ENCODE measurements at regions not wholly inside any gene's neighbourhood (a gene's known extent, or its start where the extent isn't known, plus 50 kb on each side); places are given as distances from the start of the nearest gene placed in this dataset.

- TF ChIP-seq CTCF (IDR thresholded peaks at IDR 0.05; ENCODE audit: low read depth, low read length, missing control alignments): no peak
- no peak overlapping the region for H3K4me3 ChIP-seq (replicated peaks; ENCODE audit: low read depth, low read length)
- DNase-seq (ENCODE audit: extremely low read depth, low read depth): no peak
Observed at GRCh38 chr2:129189617-129190319, 789.7 kb upstream of the RAB6C start.

- TF ChIP-seq CTCF (IDR thresholded peaks at IDR 0.05; ENCODE audit: low read depth, low read length, missing control alignments): no peak
- no peak overlapping the region for H3K4me3 ChIP-seq (replicated peaks; ENCODE audit: low read depth, low read length)
- DNase-seq (ENCODE audit: extremely low read depth, low read depth): no peak
Observed at GRCh38 chr2:129190494-129190893, 789.0 kb upstream of the RAB6C start.

- TF ChIP-seq CTCF (IDR thresholded peaks at IDR 0.05; ENCODE audit: low read depth, low read length, missing control alignments): no peak
- no peak for DNase-seq (ENCODE audit: extremely low read depth, low read depth)
- H3K4me3 ChIP-seq (replicated peaks; ENCODE audit: low read depth, low read length): no peak overlapping the region
Observed at GRCh38 chr2:129191530-129191929, 787.9 kb upstream of the RAB6C start.

- no peak for TF ChIP-seq CTCF (IDR thresholded peaks at IDR 0.05; ENCODE audit: low read depth, low read length, missing control alignments)
- H3K4me3 ChIP-seq (replicated peaks; ENCODE audit: low read depth, low read length): no peak overlapping the region
- DNase-seq (ENCODE audit: extremely low read depth, low read depth): no peak
Observed at GRCh38 chr2:129192117-129192516, 787.3 kb upstream of the RAB6C start.

- no peak overlapping the region for H3K4me3 ChIP-seq (replicated peaks; ENCODE audit: low read depth, low read length)
- no peak for TF ChIP-seq CTCF (IDR thresholded peaks at IDR 0.05; ENCODE audit: low read depth, low read length, missing control alignments)
- no peak for DNase-seq (ENCODE audit: extremely low read depth, low read depth)
Observed at GRCh38 chr2:129192841-129193253, 786.6 kb upstream of the RAB6C start.

GRCh38 chr2:129193961-129194360 lies 785.5 kb upstream of the RAB6C start:
- H3K4me3 ChIP-seq (replicated peaks; ENCODE audit: low read depth, low read length): no peak overlapping the region
- TF ChIP-seq CTCF (IDR thresholded peaks at IDR 0.05; ENCODE audit: low read depth, low read length, missing control alignments): no peak
- DNase-seq (ENCODE audit: extremely low read depth, low read depth): no peak

- TF ChIP-seq CTCF (IDR thresholded peaks at IDR 0.05; ENCODE audit: low read depth, low read length, missing control alignments): no peak
- no peak for DNase-seq (ENCODE audit: extremely low read depth, low read depth)
- H3K4me3 ChIP-seq (replicated peaks; ENCODE audit: low read depth, low read length): no peak overlapping the region
Observed at GRCh38 chr2:129199501-129199900, 780.0 kb upstream of the RAB6C start.
